HG03571 (cell line): ENCODE measurements at regions not wholly inside any gene's neighbourhood (a gene's known extent, or its start where the extent isn't known, plus 50 kb on each side); places are given as distances from the start of the nearest gene placed in this dataset.
"Not testable (repeated sequence)": the region's sequence is repeated elsewhere in the genome, so short reads cannot be mapped to it uniquely, and the experiment has no call there.

Experiments
- ATAC-seq: cut with Tn5 transposase; IDR thresholded peaks from one replicate; pipeline ENCODE4 v1.9.1; 2021; ENCODE audit not compliant: unreplicated experiment

DNA sequence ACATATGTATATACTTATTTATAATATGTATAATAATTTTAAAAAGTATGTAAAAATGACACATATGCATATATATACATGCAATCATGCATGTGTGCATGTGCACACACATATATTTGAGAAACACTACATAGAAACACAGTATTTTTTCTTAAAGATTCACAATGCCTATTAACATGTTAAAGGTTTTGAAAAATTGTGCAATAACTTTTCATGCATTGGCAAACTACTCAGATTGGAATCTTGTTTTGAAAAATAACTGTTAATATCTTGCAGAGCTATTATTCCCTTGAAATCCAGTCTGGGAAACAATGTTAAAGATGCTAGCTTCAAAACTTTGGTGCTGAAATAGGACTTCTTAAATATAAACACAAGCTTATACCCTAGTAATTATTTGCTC, 256.2 kb upstream of the P2RY1 start:
- ATAC-seq = no peak

DNA sequence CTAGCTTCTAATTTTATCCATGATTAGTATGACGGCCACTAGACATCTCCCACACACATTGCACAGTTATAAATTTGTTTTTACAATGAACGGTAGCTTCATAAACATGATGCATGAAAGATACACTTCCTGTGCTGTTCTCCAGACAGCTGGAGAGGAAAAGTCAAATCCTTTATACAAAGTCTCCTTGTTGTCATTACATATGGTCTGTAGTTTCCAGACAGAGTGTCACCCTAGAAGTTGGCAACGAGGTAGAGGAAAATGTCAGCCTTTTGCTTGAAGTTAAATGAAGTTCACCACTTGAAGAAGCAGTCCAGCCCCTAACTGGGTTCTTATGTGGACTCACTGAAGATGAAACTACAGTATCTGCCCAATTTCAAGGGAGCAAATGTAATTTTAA, 253.0 kb upstream of the P2RY1 start:
- no peak for ATAC-seq

GRCh38 chr3:152583963-152584362, 251.0 kb upstream of the P2RY1 start:
- ATAC-seq = no peak

DNA sequence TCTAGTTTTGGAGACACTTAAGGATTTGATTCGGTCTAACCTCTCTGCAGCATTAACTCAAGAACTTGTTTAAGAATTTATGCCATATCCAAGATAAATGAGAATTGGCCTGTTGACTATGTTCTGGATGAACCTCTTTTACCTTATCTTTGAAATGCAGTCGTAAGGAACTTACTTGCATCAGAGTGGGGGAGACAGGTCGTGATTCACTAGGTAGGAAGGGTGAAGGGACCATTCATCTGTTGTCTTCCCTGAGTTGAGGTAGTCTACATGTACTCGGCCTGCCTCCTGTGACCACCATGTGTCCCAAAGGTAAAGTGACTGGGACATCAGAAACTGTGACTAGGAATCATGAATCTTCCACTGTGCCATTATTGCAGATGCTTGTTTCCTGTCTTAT, 248.0 kb upstream of the P2RY1 start:
- ATAC-seq = no peak

DNA sequence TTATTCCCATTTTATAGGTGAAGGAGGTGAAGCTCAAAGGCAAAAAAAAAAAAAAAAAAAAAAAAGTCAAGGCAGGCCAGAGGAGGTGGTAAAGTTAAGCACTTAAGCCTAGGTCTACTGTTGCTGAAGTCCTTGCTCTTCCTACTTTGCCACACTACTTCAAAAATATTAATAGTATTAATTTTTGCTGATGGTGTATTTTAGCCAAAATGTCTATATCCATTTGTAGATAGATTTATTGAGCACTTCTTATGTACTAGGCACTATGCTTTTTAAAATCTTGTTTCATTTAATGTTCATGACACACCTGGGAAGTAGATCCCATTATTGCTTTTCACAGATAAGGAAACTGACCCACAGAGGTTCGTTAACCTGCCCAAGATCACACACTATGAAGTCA, 247.1 kb upstream of the P2RY1 start:
- ATAC-seq = no peak

DNA sequence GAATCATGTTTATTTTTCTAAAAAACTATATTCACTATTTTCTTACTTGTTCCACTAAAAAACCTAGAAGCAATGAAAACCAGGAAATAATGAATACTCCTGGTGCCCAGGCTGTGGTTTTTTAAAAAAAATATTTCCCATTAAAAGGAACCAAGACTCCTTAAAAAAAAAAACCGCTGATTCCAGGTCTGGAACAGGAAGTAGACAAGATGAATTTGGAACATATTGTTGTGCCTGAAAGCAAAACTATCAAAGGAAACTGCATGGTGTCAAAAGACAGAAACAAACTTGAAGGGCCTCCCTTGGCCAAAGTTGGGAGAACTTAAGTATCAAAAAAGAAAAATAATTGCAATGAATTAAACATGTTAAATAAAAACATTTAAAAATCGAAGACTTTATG, 245.3 kb upstream of the P2RY1 start:
- no peak for ATAC-seq

- no peak for ATAC-seq
Observed at GRCh38 chr3:152591515-152591914, 243.4 kb upstream of the P2RY1 start.

DNA sequence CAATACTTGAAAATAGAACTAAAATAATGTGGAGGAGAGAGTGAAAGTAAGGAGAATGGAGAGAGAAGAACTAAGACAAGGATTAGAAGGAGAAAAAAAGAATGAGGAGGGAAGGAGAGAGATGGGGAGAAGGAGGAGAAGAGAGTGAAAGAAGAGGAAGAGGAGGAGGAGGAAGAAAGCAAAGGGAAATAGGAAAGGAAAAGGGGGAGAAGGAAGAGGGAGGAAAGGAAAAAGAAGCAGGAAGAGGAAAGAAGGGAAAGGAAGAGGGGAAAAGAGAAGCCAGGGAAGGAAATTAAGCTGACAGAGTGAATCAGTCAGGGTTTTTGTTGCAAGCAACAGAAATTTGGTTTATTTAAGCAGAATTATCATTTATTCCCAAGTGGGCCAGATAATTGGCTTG, 241.7 kb upstream of the P2RY1 start:
- no peak for ATAC-seq

- peak; percentile 99 for ATAC-seq
Observed at GRCh38 chr3:152595975-152596821, 238.7 kb upstream of the P2RY1 start.

DNA sequence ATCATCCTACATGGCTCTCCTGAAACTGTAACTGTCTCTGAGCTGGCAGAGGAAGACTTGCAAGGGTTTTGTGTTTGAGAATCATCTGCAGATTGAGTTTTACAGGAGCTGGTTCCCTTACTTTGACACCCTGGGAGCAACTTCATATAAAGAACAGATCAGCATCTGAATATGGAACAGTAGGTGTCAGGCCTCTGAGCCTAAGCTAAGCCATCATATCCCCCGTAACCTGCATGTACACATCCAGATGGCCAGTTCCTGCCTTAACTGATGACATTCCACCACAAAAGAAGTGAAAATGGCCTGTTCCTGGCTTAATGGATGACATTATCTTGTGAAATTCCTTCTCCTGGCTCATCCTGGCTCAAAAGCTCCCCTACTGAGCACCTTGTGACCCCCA, 238.1 kb upstream of the P2RY1 start:
- not testable (repeated sequence) for ATAC-seq

DNA sequence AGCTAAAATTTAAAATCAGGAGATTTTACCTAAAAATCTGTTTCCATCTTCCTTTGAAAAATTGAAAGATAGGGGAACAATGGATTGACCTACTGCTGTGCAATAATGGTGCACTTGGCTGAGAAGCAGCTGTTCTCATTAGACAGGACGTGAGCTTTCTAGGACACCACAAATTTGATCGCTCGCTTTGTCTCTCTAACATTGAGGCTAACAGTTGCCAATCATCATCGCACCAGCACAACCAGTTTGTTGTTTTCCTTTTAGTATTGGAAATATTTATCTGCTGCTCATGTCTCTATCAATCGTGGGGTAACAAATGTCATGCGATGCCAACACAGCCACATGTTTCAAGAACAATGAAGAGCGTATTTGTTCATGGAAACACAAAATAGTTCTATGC, 228.8 kb upstream of the P2RY1 start:
- no peak for ATAC-seq

DNA sequence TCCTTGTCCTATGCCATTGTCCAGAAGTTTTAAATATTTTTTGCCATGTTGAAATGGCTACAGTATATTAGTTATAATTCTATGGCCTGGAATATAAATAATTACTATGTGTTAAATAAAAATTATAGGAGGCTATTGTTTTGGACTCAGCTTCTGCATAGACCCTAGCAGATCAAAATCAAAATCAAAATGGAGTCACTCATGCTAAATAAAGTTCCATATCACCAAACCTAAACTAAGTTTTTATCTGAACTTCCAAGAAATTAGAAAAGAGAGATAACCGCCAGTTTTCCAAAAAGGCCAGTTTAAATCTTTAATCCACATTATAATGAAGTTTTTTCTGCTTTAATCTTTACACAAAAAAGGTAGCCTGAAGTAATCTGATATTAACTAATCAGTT, 227.8 kb upstream of the P2RY1 start:
- no peak for ATAC-seq

GRCh38 chr3:152608696-152609594, 226.0 kb upstream of the P2RY1 start:
- no peak for ATAC-seq

DNA sequence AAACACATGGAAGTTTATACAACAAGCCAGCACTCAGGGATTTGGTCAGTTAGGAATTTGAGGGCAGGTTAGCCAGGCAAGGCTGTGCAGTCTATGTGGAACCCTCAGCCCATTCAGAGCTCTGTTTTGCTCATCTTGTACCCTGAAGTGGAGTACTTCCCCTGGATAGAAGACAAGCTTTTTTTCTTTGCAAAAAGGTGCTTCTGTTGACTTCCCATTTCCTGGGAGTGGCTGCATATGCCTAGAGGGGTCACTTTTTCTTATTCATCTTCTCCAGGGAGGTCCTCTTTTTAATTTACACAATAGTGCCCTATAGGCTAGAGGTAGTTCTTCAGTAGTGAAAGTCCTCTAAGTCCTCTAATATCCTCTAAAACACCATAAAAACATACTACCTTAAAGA, 225.0 kb upstream of the P2RY1 start:
- ATAC-seq = no peak

- ATAC-seq = no peak
Observed at GRCh38 chr3:152610622-152611021, 224.3 kb upstream of the P2RY1 start.

- no peak for ATAC-seq
Observed at GRCh38 chr3:152611905-152612304, 223.0 kb upstream of the P2RY1 start.

DNA sequence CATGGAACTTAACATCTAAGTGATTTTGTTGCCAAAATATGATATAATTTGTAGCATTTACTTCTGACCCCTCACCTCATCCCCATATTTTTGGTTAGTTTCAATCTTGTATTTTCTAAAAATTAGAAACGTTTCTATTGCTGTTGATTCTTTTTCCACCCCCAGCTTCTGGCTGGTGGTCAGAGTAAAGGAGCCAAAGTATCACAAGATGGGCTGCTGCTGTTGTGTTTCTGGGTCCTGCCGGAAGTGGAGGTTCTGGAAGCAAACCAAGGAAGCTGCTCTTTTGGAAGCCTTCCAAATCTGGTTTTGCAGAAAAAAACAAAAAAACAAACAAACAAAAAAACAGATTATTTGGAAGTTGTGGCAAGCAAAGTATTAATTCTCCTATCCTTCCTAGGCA, 221.1 kb upstream of the P2RY1 start:
- ATAC-seq = no peak

GRCh38 chr3:152615681-152616080, 219.2 kb upstream of the P2RY1 start:
- no peak for ATAC-seq

- ATAC-seq = no peak
Observed at GRCh38 chr3:152617609-152618008, 217.3 kb upstream of the P2RY1 start.

DNA sequence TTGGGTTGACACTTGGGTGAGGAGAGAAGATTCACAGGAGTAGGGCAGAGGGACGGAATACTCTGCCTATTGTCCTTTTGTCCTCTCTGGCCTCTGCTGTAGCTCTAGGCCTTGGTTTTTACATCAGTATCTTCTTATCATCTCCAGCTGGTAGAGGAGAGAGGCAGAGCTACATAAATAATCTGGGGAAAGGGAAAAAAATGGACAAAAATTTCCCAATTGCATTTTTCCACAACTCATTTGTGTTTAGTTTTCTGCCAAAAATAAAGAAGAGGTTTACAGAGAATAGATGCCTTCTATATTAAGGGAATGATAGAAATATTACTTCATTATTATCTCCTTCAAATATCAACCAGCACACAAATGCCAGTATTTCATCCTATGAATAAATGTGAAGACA, 216.4 kb upstream of the P2RY1 start:
- ATAC-seq = no peak

GRCh38 chr3:152619691-152620090, 215.2 kb upstream of the P2RY1 start:
- no peak for ATAC-seq

GRCh38 chr3:152620395-152620794, 214.5 kb upstream of the P2RY1 start:
- no peak for ATAC-seq
